ENCODE measurements at regions not wholly inside any gene's neighbourhood (a gene's known extent, or its start where the extent isn't known, plus 50 kb on each side); places are given as distances from the start of the nearest gene placed in this dataset.

GRCh38 chr3:157752956-157753786, 250.0 kb upstream of the VEPH1 start:
- TF ChIP-seq CTCF (conservative IDR thresholded peaks at IDR 0.05; ENCODE audit: low read depth, low read length), result no peak
- no peak for DNase-seq (ENCODE audit: low read depth)
- no peak overlapping the region for H3K4me3 ChIP-seq (ENCODE audit: low read length)

GRCh38 chr3:157752554-157752953, 249.3 kb upstream of the VEPH1 start:
- DNase-seq (ENCODE audit: low read depth), result no peak
- H3K4me3 ChIP-seq (ENCODE audit: low read length), result no peak overlapping the region
- TF ChIP-seq CTCF (conservative IDR thresholded peaks at IDR 0.05; ENCODE audit: low read depth, low read length), result no peak

GRCh38 chr3:157751386-157751785, 248.2 kb upstream of the VEPH1 start:
- no peak for TF ChIP-seq CTCF (conservative IDR thresholded peaks at IDR 0.05; ENCODE audit: low read depth, low read length)
- H3K4me3 ChIP-seq (ENCODE audit: low read length), result no peak overlapping the region
- no peak for DNase-seq (ENCODE audit: low read depth)

- no peak for TF ChIP-seq CTCF (conservative IDR thresholded peaks at IDR 0.05; ENCODE audit: low read depth, low read length)
- no peak overlapping the region for H3K4me3 ChIP-seq (ENCODE audit: low read length)
- no peak for DNase-seq (ENCODE audit: low read depth)
Observed at GRCh38 chr3:157746391-157746790, 243.2 kb upstream of the VEPH1 start.

GRCh38 chr3:157741607-157742006, 238.4 kb upstream of the VEPH1 start:
- H3K4me3 ChIP-seq (ENCODE audit: low read length), result no peak overlapping the region
- DNase-seq (ENCODE audit: low read depth), result no peak
- no peak for TF ChIP-seq CTCF (conservative IDR thresholded peaks at IDR 0.05; ENCODE audit: low read depth, low read length)

GRCh38 chr3:157738441-157738840, 235.2 kb upstream of the VEPH1 start:
- H3K4me3 ChIP-seq (ENCODE audit: low read length), result no peak overlapping the region
- no peak for DNase-seq (ENCODE audit: low read depth)
- TF ChIP-seq CTCF (conservative IDR thresholded peaks at IDR 0.05; ENCODE audit: low read depth, low read length), result no peak

- TF ChIP-seq CTCF (conservative IDR thresholded peaks at IDR 0.05; ENCODE audit: low read depth, low read length), result no peak
- DNase-seq (ENCODE audit: low read depth), result no peak
- no peak overlapping the region for H3K4me3 ChIP-seq (ENCODE audit: low read length)
Observed at GRCh38 chr3:157718800-157719199, 215.6 kb upstream of the VEPH1 start.

Measured in retinal pigment epithelial cell (primary cell).